Epidermal melanocyte (primary cell): ENCODE measurements at regions not wholly inside any gene's neighbourhood (a gene's known extent, or its start where the extent isn't known, plus 50 kb on each side); places are given as distances from the start of the nearest gene placed in this dataset.

Experiments
- DNase-seq: peaks from one replicate; pipeline ENCODE4 v3.0.0; 2011; ENCODE audit warnings: low spot score; ENCODE audit not compliant: insufficient read length

DNA sequence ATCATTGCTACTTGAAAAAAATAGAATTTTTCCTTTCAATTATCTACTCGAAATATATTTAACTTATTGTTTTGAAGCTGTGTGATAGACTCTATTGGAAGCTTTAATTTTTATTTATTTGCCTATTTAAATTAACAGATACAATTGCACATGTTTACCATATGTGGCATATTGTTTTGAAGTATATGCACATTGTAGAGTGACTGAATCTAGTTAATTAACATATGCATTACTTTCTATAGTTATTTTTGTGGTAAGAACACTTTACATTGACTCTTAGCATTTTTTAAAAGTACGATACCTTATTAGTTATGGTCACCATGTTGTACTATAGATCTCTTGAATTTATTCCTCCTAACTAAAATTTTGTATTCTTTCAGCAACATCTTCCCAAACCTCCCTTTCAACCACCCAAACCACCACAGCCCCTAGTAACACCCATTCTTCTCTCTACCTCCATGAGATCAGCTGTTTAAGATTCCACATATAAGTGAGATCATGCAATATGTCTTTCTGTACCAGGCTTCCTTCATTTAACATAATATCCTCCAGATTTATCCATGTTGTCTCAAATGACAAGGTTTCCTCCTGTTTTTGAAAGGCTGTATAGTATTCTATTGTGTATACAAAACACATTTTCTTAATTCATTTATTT, 58.5 kb upstream of the SPHKAP start:
- DNase-seq, result no peak

DNA sequence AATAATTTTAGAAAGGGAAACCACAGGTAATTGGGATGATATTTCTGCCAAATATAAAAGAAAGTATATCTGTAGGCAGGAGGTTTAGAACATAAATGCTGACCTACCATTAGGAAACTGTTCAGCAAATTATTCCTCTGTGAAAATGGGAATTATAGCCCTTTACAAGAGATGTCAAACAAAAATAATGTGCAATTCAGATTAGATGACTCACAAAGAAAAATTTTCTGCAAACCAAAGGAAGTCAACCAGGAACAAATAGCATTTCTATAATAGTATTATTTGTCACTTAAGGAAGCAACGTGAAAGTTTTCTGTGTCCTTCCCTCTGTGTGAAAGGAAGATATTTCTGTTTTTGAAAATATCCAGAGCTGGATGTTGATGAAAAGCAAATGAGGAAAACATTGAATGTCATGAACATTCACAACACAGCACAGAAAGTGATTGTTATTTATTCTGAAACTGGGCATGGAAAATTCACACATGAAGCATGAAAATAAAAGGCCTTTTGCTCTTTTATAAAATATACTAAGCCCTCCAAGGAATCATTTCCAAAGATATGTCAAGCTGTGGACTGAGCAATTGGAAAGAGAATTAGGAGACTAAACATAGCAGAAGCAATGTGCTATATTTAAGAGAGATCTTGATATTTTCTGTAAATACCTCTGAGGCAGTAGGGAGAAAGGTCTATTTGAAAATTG, 57.9 kb upstream of the SPHKAP start:
- no peak for DNase-seq
